ENCODE measurements at regions not wholly inside any gene's neighbourhood (a gene's known extent, or its start where the extent isn't known, plus 50 kb on each side); places are given as distances from the start of the nearest gene placed in this dataset.

DNA sequence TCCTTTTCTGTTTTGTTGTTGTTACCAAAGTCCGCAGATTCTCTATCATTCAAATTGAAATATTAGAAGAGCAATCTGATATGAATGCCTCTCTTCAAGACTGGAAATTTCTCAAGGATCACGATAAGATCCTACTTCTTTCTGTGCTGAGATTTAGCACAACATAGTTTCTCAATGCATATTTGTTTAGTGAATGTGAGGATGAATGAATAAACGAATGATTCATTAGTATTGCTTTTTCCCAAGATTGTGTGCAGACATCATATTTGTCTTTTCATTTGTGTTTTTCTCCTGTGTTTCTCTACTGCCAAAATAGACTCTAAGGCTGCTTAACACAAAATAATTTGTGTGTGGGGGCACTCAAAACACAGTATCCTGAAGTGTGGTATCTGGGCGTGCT lies 862.7 kb upstream of the MAP3K7 start:
- no peak overlapping the region for H3K4me3 ChIP-seq (ENCODE audit: low read depth, low read length)
- no peak for DNase-seq (ENCODE audit: low read depth)
- no peak for TF ChIP-seq CTCF (IDR thresholded peaks at IDR 0.05; ENCODE audit: control insufficient read depth, extremely low read depth, insufficient read depth)

GRCh38 chr6:91447530-91448254 lies 860.8 kb upstream of the MAP3K7 start:
- H3K4me3 ChIP-seq (ENCODE audit: low read depth, low read length) = no peak overlapping the region
- DNase-seq (ENCODE audit: low read depth) = no peak
- no peak for TF ChIP-seq CTCF (IDR thresholded peaks at IDR 0.05; ENCODE audit: control insufficient read depth, extremely low read depth, insufficient read depth)

DNA sequence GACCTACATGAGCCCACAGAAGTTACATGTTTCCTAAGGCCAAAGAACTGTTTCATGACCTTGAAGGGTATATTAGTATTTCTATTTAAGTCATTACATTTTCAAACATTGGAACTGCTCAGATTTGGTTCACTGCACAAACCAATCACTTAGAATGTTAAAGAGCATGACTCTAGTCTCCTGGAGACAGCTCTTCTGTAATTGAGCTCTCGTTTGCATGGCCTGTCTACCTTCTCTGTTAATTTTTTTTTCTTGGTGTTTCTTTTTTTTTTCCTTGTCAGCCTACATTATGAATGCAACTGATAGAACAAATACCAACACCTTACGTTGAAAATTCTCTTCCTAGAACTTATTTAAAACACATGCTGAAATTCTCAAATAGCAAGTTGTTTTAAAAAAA lies 860.2 kb upstream of the MAP3K7 start:
- no peak for DNase-seq (ENCODE audit: low read depth)
- TF ChIP-seq CTCF (IDR thresholded peaks at IDR 0.05; ENCODE audit: control insufficient read depth, extremely low read depth, insufficient read depth) = no peak
- H3K4me3 ChIP-seq (ENCODE audit: low read depth, low read length) = no peak overlapping the region

DNA sequence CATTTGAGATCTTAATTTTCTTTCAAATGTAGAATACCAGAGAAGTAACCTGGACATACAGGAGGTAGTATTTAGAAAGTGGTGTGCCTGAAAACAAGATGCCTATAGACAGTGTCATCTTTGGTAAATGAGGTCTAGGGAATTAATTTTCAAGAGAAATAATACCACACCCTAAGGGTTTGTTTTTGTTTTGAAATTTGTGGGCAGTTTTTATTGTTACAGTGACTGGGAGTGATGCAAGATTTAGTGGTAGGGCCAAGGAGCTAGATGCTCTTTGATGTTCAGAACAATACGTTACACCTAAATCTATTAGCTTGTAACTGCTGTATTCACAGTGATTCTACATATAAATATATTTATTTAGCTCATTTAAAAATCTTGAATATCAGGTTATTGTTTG lies 856.5 kb upstream of the MAP3K7 start:
- DNase-seq (ENCODE audit: low read depth) = no peak
- TF ChIP-seq CTCF (IDR thresholded peaks at IDR 0.05; ENCODE audit: control insufficient read depth, extremely low read depth, insufficient read depth) = no peak
- no peak overlapping the region for H3K4me3 ChIP-seq (ENCODE audit: low read depth, low read length)

GRCh38 chr6:91442342-91442741 lies 855.5 kb upstream of the MAP3K7 start:
- no peak for TF ChIP-seq CTCF (IDR thresholded peaks at IDR 0.05; ENCODE audit: control insufficient read depth, extremely low read depth, insufficient read depth)
- no peak for DNase-seq (ENCODE audit: low read depth)
- no peak overlapping the region for H3K4me3 ChIP-seq (ENCODE audit: low read depth, low read length)

DNA sequence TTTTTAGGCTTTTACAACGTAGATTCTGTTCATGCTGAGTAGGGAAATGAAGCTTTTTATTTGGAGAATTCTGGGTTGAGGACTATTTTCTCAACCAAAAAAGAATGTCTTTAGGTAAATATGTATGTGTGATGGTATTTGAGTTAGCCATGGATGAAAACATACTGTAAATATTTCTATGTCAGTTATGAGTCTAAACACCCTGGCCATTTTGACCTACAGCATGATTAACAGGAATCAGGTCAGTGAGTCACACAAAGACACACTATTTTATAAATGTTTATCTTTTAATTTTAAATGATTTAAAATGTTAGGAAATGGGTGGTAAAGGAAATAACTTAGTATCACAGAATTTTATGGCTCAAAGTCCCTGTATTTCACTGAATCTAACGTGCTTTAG lies 851.7 kb upstream of the MAP3K7 start:
- H3K4me3 ChIP-seq (ENCODE audit: low read depth, low read length) = no peak overlapping the region
- TF ChIP-seq CTCF (IDR thresholded peaks at IDR 0.05; ENCODE audit: control insufficient read depth, extremely low read depth, insufficient read depth) = no peak
- no peak for DNase-seq (ENCODE audit: low read depth)

GRCh38 chr6:91437315-91437729 lies 850.5 kb upstream of the MAP3K7 start:
- TF ChIP-seq CTCF (IDR thresholded peaks at IDR 0.05; ENCODE audit: control insufficient read depth, extremely low read depth, insufficient read depth) = no peak
- no peak for DNase-seq (ENCODE audit: low read depth)
- no peak overlapping the region for H3K4me3 ChIP-seq (ENCODE audit: low read depth, low read length)
